HepG2 (cell line): ENCODE measurements at regions not wholly inside any gene's neighbourhood (a gene's known extent, or its start where the extent isn't known, plus 50 kb on each side); places are given as distances from the start of the nearest gene placed in this dataset.

Source experiments
- ATAC-seq: fragments of 200-7000 bp; cut with Tn5 transposase; 3 replicates; pipeline ENCODE4 v1.9.1; 2020; ENCODE audit warnings: mild to moderate bottlenecking, moderate library complexity
- BruUV-seq: library from RNA; stranded (reverse); fragments of 400-500 nt; replicated peaks from 2 replicates; lab custom pipeline; 2021; lab: Mats Ljungman, UMichigan
- CTCF ChIA-PET: fragments of 300-600 bp; formaldehyde crosslinking; extraction: SDS; loops from one replicate; lab custom pipeline; 2021; ENCODE audit warnings: low total read pairs, inconsistent platforms, low intra/inter-chr PET ratio; lab: Yijun Ruan, JAX
- POLR2A ChIA-PET: fragments of 350-600 bp; sonication (Branson Sonifier 250); formaldehyde crosslinking; loops from one replicate; lab custom pipeline; 2020; ENCODE audit warnings: antibody characterized with exemption, inconsistent platforms; lab: Yijun Ruan, JAX
- DNase-seq: peaks from one replicate; pipeline ENCODE4 v3.0.0-alpha.2; 2015; ENCODE audit warnings: low spot score
- FAIRE-seq: peaks from 3 replicates; lab custom pipeline; 2011; peaks lifted over from hg19 to GRCh38; lab: Jason Lieb, UNC
- H2AFZ ChIP-seq: one replicate; pipeline ENCODE4 v1.6.1; 2011; ENCODE audit warnings: low read length, inconsistent platforms
- H3K27ac ChIP-seq: fragments of 300-600 bp; 3 replicates; pipeline ENCODE4 v1.8.0; 2011; ENCODE audit warnings: mixed run types, mild to moderate bottlenecking, mixed read lengths, low read length, inconsistent platforms; ENCODE audit not compliant: insufficient read depth; ENCODE audit errors: extremely low read length
- H3K27me3 ChIP-seq, 2 experiments: fragments of 200-600 bp in 1 of 2; 2 replicates in 1 of 2; 3 replicates in 1 of 2; pipeline versions ENCODE4 v1.6.0 to v1.8.0; 2011; ENCODE audit warnings: low read length in 2 of 2, mild to moderate bottlenecking in 2 of 2, moderate library complexity in 2 of 2, inconsistent platforms in 1 of 2; ENCODE audit not compliant: insufficient read depth in 2 of 2, control insufficient read depth in 1 of 2
- H3K36me3 ChIP-seq, 2 experiments: fragments of 200-600 bp in 1 of 2; replicated peaks in 1 of 2; 2 replicates in 1 of 2; 3 replicates in 1 of 2; pipeline versions ENCODE4 v1.5.1 to v1.8.0; 2011; ENCODE audit warnings: low read length in 2 of 2, inconsistent platforms in 1 of 2; ENCODE audit not compliant: insufficient read depth in 2 of 2, control insufficient read depth in 1 of 2
- H3K4me1 ChIP-seq: 2 replicates; pipeline ENCODE4 v1.5.1; 2012; ENCODE audit warnings: low read length, inconsistent platforms; ENCODE audit not compliant: insufficient read depth
- H3K4me2 ChIP-seq: 2 replicates; pipeline ENCODE4 v1.6.0; 2011; ENCODE audit warnings: low read depth, low read length, inconsistent platforms
- H3K4me3 ChIP-seq, 3 experiments: fragments of 200-600 bp in 1 of 3; sonication (generic), shearing (Covaris generic) in 1 of 3; replicated peaks in 1 of 3; 2 replicates each; pipeline ENCODE4 v1.5.1; 2011 to 2016; ENCODE audit warnings: low read length in 3 of 3, inconsistent platforms in 2 of 3, low read depth in 2 of 3, mild to moderate bottlenecking in 2 of 3, control low read depth in 1 of 3, mixed read lengths in 1 of 3; ENCODE audit not compliant: insufficient read depth in 1 of 3
- H3K79me2 ChIP-seq: one replicate; pipeline ENCODE4 v1.6.1; 2011; ENCODE audit warnings: low read length, inconsistent platforms; ENCODE audit not compliant: insufficient read depth
- H3K9ac ChIP-seq: 2 replicates; pipeline ENCODE4 v1.6.0; 2011; ENCODE audit warnings: mild to moderate bottlenecking, low read depth, low read length, inconsistent platforms; ENCODE audit not compliant: insufficient read depth
- H3K9me3 ChIP-seq: 2 replicates; pipeline ENCODE4 v1.5.1; 2012; ENCODE audit warnings: mild to moderate bottlenecking, low read length
- H4K20me1 ChIP-seq: 2 replicates; pipeline ENCODE4 v1.6.0; 2011; ENCODE audit warnings: inconsistent platforms, mild to moderate bottlenecking, low read length, moderate library complexity; ENCODE audit not compliant: insufficient read depth
- DBP ChIP-seq: sonication (generic); formaldehyde crosslinking; IDR thresholded peaks from 2 replicates; pipeline ENCODE4 v1.4.0; 2020; ENCODE audit warnings: missing genetic modification reagents; ENCODE audit errors: not compliant biosample characterization
- HIC2 ChIP-seq: sonication (generic); formaldehyde crosslinking; IDR thresholded peaks from 2 replicates; pipeline ENCODE4 v1.9.0; 2022; ENCODE audit warnings: low read depth, missing genetic modification reagents
- HOXA7 ChIP-seq: sonication (generic); formaldehyde crosslinking; IDR thresholded peaks from 2 replicates; pipeline ENCODE4 v1.8.1; 2022; ENCODE audit warnings: mild to moderate bottlenecking, missing genetic modification reagents, moderate library complexity
- KDM5A ChIP-seq: fragments of 200-600 bp; sonication (generic); IDR thresholded peaks from 2 replicates; pipeline ENCODE4 v1.7.0; 2018; ENCODE audit warnings: antibody characterized with exemption, mild to moderate bottlenecking, low read length, borderline replicate concordance
- ONECUT2 ChIP-seq: sonication (generic); formaldehyde crosslinking; IDR thresholded peaks from 2 replicates; pipeline ENCODE4 v1.4.0; 2020; ENCODE audit warnings: missing genetic modification reagents
- PAX8 ChIP-seq: sonication (generic); formaldehyde crosslinking; IDR thresholded peaks from 2 replicates; pipeline ENCODE4 v1.8.0; 2022; ENCODE audit warnings: mild to moderate bottlenecking, missing genetic modification reagents, borderline replicate concordance
- PTBP1 ChIP-seq: fragments of 200-400 bp; formaldehyde crosslinking; IDR thresholded peaks from 2 replicates; pipeline ENCODE4 v1.6.1; 2018; ENCODE audit warnings: low read length, low read depth; ENCODE audit not compliant: poor library complexity, severe bottlenecking
- WIZ ChIP-seq: sonication (generic); formaldehyde crosslinking; IDR thresholded peaks from 2 replicates; pipeline ENCODE4 v1.5.1; 2020; ENCODE audit warnings: mild to moderate bottlenecking, missing genetic modification reagents
- YEATS2 ChIP-seq: sonication (generic); formaldehyde crosslinking; IDR thresholded peaks from 2 replicates; pipeline ENCODE4 v1.4.0; 2020; ENCODE audit warnings: missing genetic modification reagents, borderline replicate concordance
- ZBTB26 ChIP-seq: IDR thresholded peaks from 2 replicates; pipeline ENCODE4 v1.6.1; 2016; ENCODE audit warnings: missing compliant biosample characterization, missing genetic modification reagents, borderline replicate concordance
- ZFP62 ChIP-seq: sonication (generic); formaldehyde crosslinking; IDR thresholded peaks from 2 replicates; pipeline ENCODE4 v1.4.0; 2020; ENCODE audit warnings: missing genetic modification reagents
- ZFX ChIP-seq: sonication (generic); formaldehyde crosslinking; IDR thresholded peaks from 2 replicates; pipeline ENCODE4 v1.4.0; 2020; ENCODE audit warnings: mild to moderate bottlenecking, low read depth, missing genetic modification reagents, moderate library complexity
- ZNF24 ChIP-seq: fragments of 450-650 bp; IDR thresholded peaks from 2 replicates; pipeline ENCODE4 v1.6.1; 2017; ENCODE audit warnings: antibody characterized with exemption, mild to moderate bottlenecking
- WGBS: methylation state at CpG from one replicate; pipeline ENCODE4 v1.1.6; 2017; ENCODE audit warnings: low lambda C conversion rate; 5-methylcytosine and 5-hydroxymethylcytosine counted together
- in situ Hi-C: cut with HindIII; loops from 2 replicates; pipeline ENCODE4 v1.10.0; 2017; ENCODE audit warnings: low pct_unique_long_range_greater_than_20kb; ENCODE audit not compliant: extremely low pct_ligation_motif_present
- intact Hi-C: fragments of 100-400 bp; cut with micrococcal nuclease; formaldehyde crosslinking; loops from one replicate; pipeline ENCODE4 v1.10.0; 2022; ENCODE audit not compliant: unreplicated experiment

GRCh38 chr7:24463474-24463873 is 109.8 kb upstream of the PALS2 start:
- ATAC-seq (no peak), DNase-seq (no peak), FAIRE-seq (no peak)
- Histone ChIP-seq H3K9me3 (no peaks in the 10 kb centered on the region), H3K27ac (no peak overlapping the region), H3K4me1 (peaks cover 13% of the 10 kb centered on the region), H3K4me3 (no peak overlapping the region), H3K27me3 (no peaks in the 10 kb centered on the region), H4K20me1 (no peaks in the 10 kb centered on the region), H3K79me2 (no peaks in the 10 kb centered on the region), H3K9ac (no peak overlapping the region), H3K36me3 (no peaks in the 10 kb centered on the region), H2AFZ (no peak overlapping the region), H3K4me2 (no peak overlapping the region)
- CTCF ChIA-PET: no interaction called here
- no TSS peak for BruUV-seq
- intact Hi-C loops: loop anchor here (10.0 kb wide), 1 partner anchor 201 kb away; no protein-coding TSS in a partner anchor
- in situ Hi-C loops: no loop called here
- POLR2A ChIA-PET: no interaction called here
- 81% methylated on average over 1 of the region's 1 CpG for WGBS
- TF ChIP-seq ZNF24 (no peak), KDM5A (no peak), ZBTB26 (CRISPR knock-in tag) (no peak), YEATS2 (CRISPR knock-in tag) (no peak), DBP (CRISPR knock-in tag) (no peak), HOXA7 (CRISPR knock-in tag) (no peak), WIZ (CRISPR knock-in tag) (no peak), HIC2 (CRISPR knock-in tag) (no peak), ZFP62 (CRISPR knock-in tag) (no peak), PTBP1 (no peak), PAX8 (CRISPR knock-in tag) (no peak), ONECUT2 (CRISPR knock-in tag) (no peak), ZFX (CRISPR knock-in tag) (no peak)
